GM21526 (cell line): ENCODE measurements at regions not wholly inside any gene's neighbourhood (a gene's known extent, or its start where the extent isn't known, plus 50 kb on each side); places are given as distances from the start of the nearest gene placed in this dataset.

ENCODE experiments used
- ATAC-seq: cut with Tn5 transposase; IDR thresholded peaks from one replicate; pipeline ENCODE4 v1.9.1; 2021; ENCODE audit warnings: moderate library complexity; ENCODE audit not compliant: unreplicated experiment, low FRiP score

GRCh38 chr3:153706706-153707105 lies 414.5 kb upstream of the ARHGEF26 start:
- no peak for ATAC-seq

DNA sequence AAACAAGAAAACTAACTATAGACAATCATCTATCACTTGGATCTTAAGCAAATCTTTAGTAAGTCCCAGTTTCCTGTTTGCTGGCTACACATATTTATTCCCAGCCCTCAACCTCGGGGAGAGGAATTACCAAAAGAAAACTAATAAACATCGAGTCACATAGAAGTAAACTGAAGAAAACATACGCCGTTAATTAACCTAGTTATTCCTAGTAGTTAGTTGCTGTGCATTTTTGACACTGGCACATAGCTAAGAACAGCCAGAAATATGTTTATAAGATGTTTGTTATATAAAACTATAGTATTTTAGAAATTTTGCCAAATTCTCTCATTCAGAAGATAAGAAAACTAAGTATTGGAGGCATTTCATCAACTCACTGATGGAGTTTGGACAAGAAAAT lies 407.2 kb upstream of the ARHGEF26 start:
- ATAC-seq, result no peak

- no peak for ATAC-seq
These were observed 406.5 kb upstream of the ARHGEF26 start for GRCh38 chr3:153714588-153715290.

DNA sequence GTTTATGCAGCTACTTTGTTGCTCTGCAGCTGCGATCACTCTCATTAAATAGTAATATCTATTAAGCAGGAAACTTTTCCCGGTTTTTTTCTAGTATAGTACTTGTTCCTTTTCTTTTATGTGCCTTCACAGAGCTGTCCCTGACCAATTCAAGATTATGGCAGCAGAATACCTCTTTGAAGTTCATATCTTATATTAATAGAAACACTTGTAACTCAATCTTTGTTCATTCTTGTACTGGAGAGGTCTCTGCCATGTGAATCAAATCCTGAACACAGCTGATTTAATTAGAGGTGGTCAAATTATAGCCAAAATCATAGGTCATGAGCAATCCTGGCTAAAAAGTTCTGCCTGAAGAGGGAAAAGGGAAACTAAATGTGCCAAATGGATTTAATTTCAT lies 399.0 kb upstream of the ARHGEF26 start:
- no peak for ATAC-seq

GRCh38 chr3:153731071-153731470 lies 390.1 kb upstream of the ARHGEF26 start:
- no peak for ATAC-seq

- no peak for ATAC-seq
These were observed 386.2 kb upstream of the ARHGEF26 start for GRCh38 chr3:153734777-153735551.

- ATAC-seq, result no peak
These were observed 381.1 kb upstream of the ARHGEF26 start for GRCh38 chr3:153740109-153740508.

GRCh38 chr3:153744889-153745288 lies 376.3 kb upstream of the ARHGEF26 start:
- ATAC-seq, result no peak

DNA sequence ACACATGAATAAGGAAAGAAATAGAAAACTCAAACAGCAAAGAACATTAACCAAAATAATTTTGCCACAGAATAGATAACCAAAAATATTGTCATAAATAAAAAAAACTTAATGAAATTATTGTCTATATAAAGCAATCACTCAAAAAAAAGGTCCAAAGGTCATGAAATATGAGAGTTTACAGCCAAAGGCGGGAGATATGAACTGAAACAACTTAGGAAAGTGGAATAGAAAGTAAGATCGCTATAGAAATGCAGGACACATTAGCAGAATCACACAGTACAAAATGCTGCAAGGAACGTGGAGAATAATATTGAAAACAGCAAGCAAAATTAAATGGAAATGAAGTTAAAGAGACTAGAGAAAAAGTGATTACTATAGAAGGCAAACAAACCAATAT lies 375.0 kb upstream of the ARHGEF26 start:
- ATAC-seq, result no peak

DNA sequence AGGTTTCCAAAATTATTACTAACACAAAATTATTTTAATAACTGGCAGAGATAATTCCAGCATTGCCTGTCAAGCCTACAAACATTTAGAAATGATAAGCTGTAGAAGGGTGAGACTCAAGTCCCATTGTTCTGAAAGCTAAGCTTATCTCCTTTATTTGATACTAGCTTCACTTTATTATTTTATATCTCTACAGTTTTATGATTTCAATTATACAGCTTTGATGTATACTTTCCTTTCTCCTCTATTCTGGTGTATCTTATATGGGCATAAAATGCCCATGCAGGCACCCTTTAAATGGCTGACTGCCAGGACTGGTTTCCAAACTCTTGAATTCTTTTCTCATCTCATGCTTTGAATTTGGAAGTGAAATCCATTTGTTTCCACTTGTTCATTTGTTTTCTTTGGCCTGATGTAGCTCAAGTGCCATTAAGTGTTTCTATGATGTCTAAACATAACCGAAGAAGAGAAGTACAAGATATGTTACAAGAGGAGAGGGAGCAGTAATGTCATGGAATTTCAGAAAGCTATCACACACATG lies 372.1 kb upstream of the ARHGEF26 start:
- ATAC-seq, result no peak

GRCh38 chr3:153752405-153753027 lies 368.7 kb upstream of the ARHGEF26 start:
- ATAC-seq, result no peak

DNA sequence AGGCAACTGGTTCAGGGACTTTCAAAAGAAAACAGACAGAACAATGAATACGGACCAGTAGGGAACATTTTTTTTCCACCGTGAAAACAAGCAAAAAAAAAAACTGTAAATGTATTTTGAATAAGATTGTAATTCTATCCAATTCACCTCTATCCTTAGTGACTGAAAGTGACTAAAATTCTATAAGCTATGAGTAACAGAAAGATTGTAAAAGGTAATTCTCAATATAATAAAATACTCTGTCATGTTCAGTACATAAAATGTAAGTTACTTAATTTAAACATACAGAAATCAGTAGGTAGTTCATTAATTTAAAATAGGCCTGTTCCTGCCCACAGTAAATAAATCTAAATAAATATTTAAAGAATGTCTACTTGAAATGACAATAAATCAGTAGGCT lies 368.2 kb upstream of the ARHGEF26 start:
- ATAC-seq, result no peak

DNA sequence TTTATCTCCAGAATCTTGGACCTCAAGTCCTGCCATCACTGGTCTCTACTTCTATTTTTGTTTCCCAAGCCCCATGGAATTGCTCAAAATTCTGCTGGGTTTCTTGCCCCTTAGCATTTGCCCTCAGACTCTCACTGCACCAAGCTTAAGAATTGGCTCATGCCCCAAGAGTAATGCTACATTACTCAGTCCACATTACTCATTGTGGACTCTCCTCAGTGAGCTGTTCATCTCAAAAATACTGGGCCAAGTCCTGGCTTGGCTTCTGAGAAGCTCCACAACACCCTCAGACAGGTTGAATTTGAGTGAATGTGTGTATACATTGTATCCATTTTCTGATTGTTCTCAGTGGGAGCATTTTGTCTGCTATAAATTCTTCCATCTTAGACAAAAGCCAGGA lies 364.4 kb upstream of the ARHGEF26 start:
- no peak for ATAC-seq

DNA sequence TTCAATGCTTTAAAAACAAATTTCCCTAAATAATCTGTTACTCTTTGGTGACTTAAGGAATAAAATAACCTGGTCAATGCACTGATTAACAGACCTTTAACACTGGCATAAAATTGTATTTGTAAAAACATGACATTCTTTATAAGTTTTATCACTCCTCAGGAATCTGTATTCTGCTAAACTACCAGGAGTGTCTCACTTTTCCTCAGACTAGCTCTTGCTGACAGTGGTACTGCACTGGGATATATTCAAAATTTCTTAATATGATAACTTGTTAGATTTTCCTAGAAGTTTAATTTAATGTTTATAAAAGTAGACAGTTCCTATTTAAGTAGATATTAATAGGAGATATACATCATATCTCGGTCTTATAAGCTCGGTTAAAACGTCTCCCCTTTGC lies 363.4 kb upstream of the ARHGEF26 start:
- ATAC-seq, result no peak

- ATAC-seq, result no peak
These were observed 360.2 kb upstream of the ARHGEF26 start for GRCh38 chr3:153760948-153761347.

DNA sequence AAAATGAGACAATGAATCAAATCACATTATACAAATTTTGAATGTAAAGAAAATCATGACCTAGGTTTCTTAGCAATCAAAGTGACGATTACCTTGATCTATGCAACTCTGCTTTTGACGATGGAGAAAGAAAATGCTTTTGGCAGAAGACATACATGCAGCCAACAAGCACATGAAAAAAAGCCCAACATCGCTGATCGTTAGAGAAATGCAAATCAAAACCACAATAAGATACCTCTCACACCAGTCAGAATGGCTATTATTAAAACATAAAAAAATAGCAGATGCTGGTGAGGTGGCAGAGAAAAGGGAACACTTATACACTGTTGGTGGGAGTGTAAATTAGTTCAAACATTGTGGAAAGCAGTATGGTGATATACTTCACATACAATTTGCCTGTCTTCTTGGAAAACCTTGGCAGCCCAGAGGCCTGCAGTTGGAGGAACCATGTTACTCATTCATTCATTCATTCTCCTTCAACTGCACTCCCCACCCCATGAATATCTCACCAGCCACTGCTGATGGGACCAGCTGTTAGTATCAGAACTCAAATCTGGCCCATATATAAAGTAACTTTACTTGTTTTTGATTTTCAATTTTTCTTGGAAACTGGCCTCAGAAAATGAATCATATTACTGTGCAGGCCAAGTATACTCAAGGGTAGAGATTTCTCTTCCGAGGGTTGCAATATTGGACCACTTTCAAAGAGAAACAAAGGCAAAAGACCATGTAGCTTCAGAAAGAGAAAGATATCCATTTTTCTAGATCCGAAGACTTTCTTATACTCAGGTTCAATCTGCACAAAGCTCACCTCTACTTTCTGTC lies 358.6 kb upstream of the ARHGEF26 start:
- no peak for ATAC-seq

- ATAC-seq, result peak; percentile 8
These were observed 353.3 kb upstream of the ARHGEF26 start for GRCh38 chr3:153767601-153768560.

- peak; percentile 98 for ATAC-seq
These were observed 352.4 kb upstream of the ARHGEF26 start for GRCh38 chr3:153768561-153769469.
